ENCODE measurements at regions not wholly inside any gene's neighbourhood (a gene's known extent, or its start where the extent isn't known, plus 50 kb on each side); places are given as distances from the start of the nearest gene placed in this dataset.

DNA sequence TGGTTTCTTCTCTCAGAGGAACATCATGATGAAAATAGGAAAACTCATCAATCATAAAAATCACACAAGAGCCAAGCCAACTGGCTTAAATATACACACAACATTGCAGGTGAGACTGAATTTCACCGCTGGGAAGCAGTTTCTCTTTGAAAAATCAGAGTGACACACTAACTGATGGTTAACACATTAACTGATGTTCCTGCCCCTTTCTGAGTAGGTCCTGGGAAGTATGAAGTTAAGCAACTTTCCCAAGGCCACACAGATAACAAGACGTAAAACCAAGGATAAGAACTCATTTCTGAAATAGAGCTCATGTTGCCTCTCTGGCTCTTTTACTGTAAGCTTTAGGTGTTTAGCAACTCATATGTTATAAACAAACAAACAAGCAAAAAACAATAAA, 813.7 kb upstream of the HS3ST1 start (continued):
- no peak for TF ChIP-seq ZBTB33 (IDR thresholded peaks at IDR 0.05; ENCODE audit: extremely low read depth, insufficient replicate concordance, low read length)
- TF ChIP-seq YY1 (IDR thresholded peaks at IDR 0.05; ENCODE audit: extremely low read depth, insufficient replicate concordance, low read depth, low read length), result no peak
- no peak for TF ChIP-seq SIN3A (IDR thresholded peaks at IDR 0.05; ENCODE audit: low read depth)

DNA sequence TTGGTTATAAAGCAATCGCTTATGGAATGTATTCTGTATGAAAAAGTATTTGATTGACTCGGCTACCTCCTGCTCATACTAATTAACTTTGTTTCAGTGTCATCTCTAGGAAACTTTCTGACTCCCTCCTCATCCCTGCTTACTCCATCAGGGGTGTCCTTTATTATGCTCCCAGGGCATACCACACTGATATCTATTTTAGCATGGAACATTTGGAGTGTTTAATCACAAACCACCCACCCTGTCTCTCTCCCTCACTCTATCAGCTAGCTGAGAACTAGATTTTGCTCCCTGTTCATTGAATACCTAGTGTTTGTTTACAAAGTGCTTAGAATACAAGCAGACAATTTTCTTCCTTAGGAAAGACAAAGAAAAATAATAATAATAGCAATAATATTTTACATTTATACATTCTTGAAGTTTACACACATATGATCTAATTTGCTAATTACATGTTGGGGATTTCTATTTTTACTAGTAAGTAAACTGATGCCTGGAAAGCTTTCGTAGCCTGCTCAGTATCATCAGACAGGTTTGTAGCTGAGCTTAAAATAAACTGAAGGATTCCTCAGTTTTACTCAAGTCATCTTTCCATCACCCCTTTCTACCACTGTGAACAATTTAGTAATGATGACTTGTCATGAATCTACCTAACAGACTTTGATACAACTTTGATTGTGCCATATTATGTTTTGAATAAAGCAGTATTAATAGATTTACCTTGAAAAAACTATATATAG, 811.4 kb upstream of the HS3ST1 start:
- CTCF ChIA-PET, result no interaction called here
- Histone ChIP-seq H3K36me3 (ENCODE audit: control insufficient read depth in 1 of 2, insufficient read depth in 2 of 2, low read length in 2 of 2) (no peaks in the 10 kb centered on the region), H3K9me3 (ENCODE audit: control insufficient read depth in 1 of 2, insufficient read depth in 1 of 2, low read depth in 1 of 2, low read length in 2 of 2) (no peaks in the 10 kb centered on the region), H2AFZ (ENCODE audit: low read depth, low read length, poor library complexity, severe bottlenecking) (no peak overlapping the region), H4K20me1 (ENCODE audit: insufficient read depth) (no peaks in the 10 kb centered on the region), H3K9ac (ENCODE audit: low read length) (no peak overlapping the region), H3K27me3 (ENCODE audit: insufficient read depth, low read length) (0 out of 2 replicates have a peak, but pooled peaks cover 4% of the 10 kb centered on the region), H3K4me3 (replicated peaks in 1 of 2; ENCODE audit: low read depth in 1 of 2, low read length in 2 of 2) (no peak overlapping the region), H3K79me2 (ENCODE audit: insufficient read depth, low read length) (no peaks in the 10 kb centered on the region), H3K4me1 (ENCODE audit: control insufficient read depth in 1 of 2, insufficient read depth in 2 of 2, low read length in 2 of 2) (no peaks in the 10 kb centered on the region), H3K4me2 (ENCODE audit: low read length) (no peak overlapping the region), H3K27ac (ENCODE audit: low read depth, low read length) (no peak overlapping the region), H3K9me2 (ENCODE audit: insufficient read depth) (no peaks in the 10 kb centered on the region)
- DNase-seq (ENCODE audit: low read depth, low spot score) (no peak), ATAC-seq (no peak)
- TF ChIP-seq CEBPB (IDR thresholded peaks at IDR 0.05; ENCODE audit: low read depth) (no peak), ZBTB33 (IDR thresholded peaks at IDR 0.05; ENCODE audit: extremely low read depth, insufficient replicate concordance, low read length) (no peak), EGR1 (IDR thresholded peaks at IDR 0.05; ENCODE audit: low read depth) (no peak)
- intact Hi-C loops (cut with micrococcal nuclease), result no loop called here
- BruUV-seq (replicated peaks), result no TSS peak
- POLR2A ChIA-PET, result no interaction called here
- RAD21 ChIA-PET (ENCODE audit: low non-redundant PET in 1 of 2, low total read pairs in 2 of 2, uncharacterized antibody in 2 of 2, unreplicated experiment in 2 of 2), result no interaction called here
